ENCODE measurements at regions not wholly inside any gene's neighbourhood (a gene's known extent, or its start where the extent isn't known, plus 50 kb on each side); places are given as distances from the start of the nearest gene placed in this dataset.

- H3K4me1 ChIP-seq, result no peaks in the 10 kb centered on the region
- no peak for TF ChIP-seq POLR2A (IDR thresholded peaks at IDR 0.05)
- TF ChIP-seq, protein P1, sequence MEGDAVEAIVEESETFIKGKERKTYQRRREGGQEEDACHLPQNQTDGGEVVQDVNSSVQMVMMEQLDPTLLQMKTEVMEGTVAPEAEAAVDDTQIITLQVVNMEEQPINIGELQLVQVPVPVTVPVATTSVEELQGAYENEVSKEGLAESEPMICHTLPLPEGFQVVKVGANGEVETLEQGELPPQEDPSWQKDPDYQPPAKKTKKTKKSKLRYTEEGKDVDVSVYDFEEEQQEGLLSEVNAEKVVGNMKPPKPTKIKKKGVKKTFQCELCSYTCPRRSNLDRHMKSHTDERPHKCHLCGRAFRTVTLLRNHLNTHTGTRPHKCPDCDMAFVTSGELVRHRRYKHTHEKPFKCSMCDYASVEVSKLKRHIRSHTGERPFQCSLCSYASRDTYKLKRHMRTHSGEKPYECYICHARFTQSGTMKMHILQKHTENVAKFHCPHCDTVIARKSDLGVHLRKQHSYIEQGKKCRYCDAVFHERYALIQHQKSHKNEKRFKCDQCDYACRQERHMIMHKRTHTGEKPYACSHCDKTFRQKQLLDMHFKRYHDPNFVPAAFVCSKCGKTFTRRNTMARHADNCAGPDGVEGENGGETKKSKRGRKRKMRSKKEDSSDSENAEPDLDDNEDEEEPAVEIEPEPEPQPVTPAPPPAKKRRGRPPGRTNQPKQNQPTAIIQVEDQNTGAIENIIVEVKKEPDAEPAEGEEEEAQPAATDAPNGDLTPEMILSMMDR (IDR thresholded peaks at IDR 0.05), result no peak
- no peak overlapping the region for H3K27ac ChIP-seq
- ATAC-seq, result no peak
- H3K9me3 ChIP-seq, result no peaks in the 10 kb centered on the region
- WGBS (ENCODE audit: insufficient coverage, low coverage, low lambda C conversion rate, missing lambda C conversion rate), result 49% methylated on average over 2 of the region's 2 CpGs
- DNase-seq, result no peak
- intact Hi-C loops (cut with DNase I), result no loop called here
- no peak overlapping the region for H3K4me3 ChIP-seq
- H3K27me3 ChIP-seq, result no peaks in the 10 kb centered on the region
- no peaks in the 10 kb centered on the region for H3K36me3 ChIP-seq
Measured at GRCh38 chr6:91788501-91788900, 1201.6 kb upstream of the MAP3K7 start.

DNA sequence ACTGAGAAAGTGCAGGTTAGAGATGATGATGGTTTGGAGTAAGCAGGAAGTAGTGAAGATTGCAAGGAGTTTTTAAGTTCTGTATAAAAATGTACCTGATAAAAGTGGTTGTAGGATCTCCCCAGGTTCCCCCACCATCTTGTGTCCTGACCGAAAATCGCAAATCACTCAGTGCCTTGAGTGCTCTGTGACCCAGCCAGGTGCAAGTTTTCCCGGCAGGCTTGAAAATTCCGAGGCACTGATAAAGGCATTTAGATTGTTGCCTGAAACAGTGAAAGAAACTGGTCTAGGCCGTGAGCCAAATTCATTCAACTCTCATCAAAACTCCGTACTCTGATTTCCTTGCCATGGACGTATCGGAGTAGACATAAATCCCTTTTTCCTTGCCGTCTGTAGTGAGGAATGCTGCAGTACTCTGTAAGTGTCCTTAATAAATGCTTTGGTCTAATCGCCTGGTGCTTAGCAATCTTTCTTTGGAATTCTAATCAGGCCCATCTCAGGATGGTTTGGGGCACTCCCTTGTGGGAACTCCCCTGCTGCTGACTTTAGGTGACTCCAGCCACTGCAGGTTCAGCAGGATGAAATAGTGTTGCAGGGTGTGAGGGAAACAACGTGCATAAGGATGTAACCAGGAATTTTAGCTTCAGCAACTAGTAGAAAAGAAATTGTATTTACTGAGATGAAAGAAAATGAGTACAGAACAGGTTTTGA is 1199.8 kb upstream of the MAP3K7 start:
- intact Hi-C loops (cut with DNase I), result no loop called here
- no peaks in the 10 kb centered on the region for H3K4me1 ChIP-seq
- H3K27ac ChIP-seq, result no peak overlapping the region
- H3K9me3 ChIP-seq, result no peaks in the 10 kb centered on the region
- TF ChIP-seq, protein P1 (IDR thresholded peaks at IDR 0.05), result no peak
- TF ChIP-seq POLR2A (IDR thresholded peaks at IDR 0.05), result no peak
- DNase-seq (no peak), ATAC-seq (no peak)
- 68% methylated on average over 11 of the region's 11 CpGs for whole genome bisulfite sequencing (ENCODE audit: insufficient coverage, low coverage, low lambda C conversion rate, missing lambda C conversion rate)
- H3K36me3 ChIP-seq, result no peaks in the 10 kb centered on the region
- H3K27me3 ChIP-seq, result no peaks in the 10 kb centered on the region
- no peak overlapping the region for H3K4me3 ChIP-seq

DNA sequence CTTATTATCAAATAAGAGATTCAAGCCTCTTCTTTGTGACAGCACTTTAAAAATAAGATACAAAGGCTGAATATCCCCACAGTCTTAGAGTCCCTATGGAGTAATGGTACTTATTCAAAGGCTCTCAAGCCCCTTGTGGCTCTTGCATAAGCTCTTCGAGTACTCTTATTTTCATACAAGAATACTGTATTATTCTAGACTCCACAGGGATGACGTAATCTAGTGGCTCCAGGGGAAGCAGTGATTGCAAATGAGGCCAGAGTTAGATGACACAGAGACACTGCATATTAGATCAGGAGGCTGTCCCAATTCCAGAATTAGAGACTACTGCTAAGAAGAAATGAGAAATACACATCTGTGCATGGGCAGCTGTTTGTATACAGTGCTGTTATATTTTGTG is 1195.9 kb upstream of the MAP3K7 start:
- Histone ChIP-seq H3K36me3 (no peaks in the 10 kb centered on the region), H3K4me3 (no peak overlapping the region), H3K9me3 (no peaks in the 10 kb centered on the region), H3K4me1 (peaks cover 0 to 4% (median 0%) of the 10 kb centered on the region in 4 donors), H3K27ac (no peak overlapping the region), H3K27me3 (no peaks in the 10 kb centered on the region)
- intact Hi-C loops (cut with DNase I), result no loop called here
- no peak for ATAC-seq
- DNase-seq, result no peak
- 58% methylated on average over 2 of the region's 2 CpGs for WGBS (ENCODE audit: insufficient coverage, low coverage, low lambda C conversion rate, missing lambda C conversion rate)
- no peak for TF ChIP-seq POLR2A (IDR thresholded peaks at IDR 0.05)
- TF ChIP-seq, protein P1 (IDR thresholded peaks at IDR 0.05), result no peak

DNA sequence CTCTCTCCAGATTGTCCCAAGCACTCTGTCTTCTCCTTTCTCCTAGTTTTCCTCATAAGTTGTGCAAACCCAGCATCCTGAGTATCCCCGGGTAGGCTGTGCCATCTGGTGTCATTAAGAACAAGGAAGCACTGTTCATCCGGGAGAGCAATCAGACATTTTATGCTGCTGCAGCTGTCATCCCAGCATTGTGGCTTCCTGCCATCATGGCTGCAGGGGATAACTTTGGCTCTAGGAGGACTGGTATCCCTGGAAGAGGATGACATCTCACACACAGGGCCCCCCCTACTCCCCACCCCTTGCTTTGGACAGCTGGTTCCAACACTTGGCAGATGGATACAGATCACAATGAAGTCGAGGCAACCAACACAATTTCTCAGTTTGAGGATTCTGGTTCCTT is 1195.1 kb upstream of the MAP3K7 start:
- H3K9me3 ChIP-seq, result no peaks in the 10 kb centered on the region
- intact Hi-C loops (cut with DNase I), result no loop called here
- peaks cover 0 to 4% (median 0%) of the 10 kb centered on the region in 4 donors for H3K4me1 ChIP-seq
- TF ChIP-seq, protein P1 (IDR thresholded peaks at IDR 0.05), result no peak
- TF ChIP-seq POLR2A (IDR thresholded peaks at IDR 0.05), result no peak
- no peak for ATAC-seq
- H3K27ac ChIP-seq, result no peak overlapping the region
- no peaks in the 10 kb centered on the region for H3K27me3 ChIP-seq
- no peak for DNase-seq
- no peak overlapping the region for H3K4me3 ChIP-seq
- no peaks in the 10 kb centered on the region for H3K36me3 ChIP-seq
- WGBS (ENCODE audit: insufficient coverage, low coverage, low lambda C conversion rate, missing lambda C conversion rate), result 40% methylated on average over 3 of the region's 3 CpGs
